Adrenal gland (tissue), 5 donors: ENCODE measurements at regions not wholly inside any gene's neighbourhood (a gene's known extent, or its start where the extent isn't known, plus 50 kb on each side); places are given as distances from the start of the nearest gene placed in this dataset.

Experiments
- POLR2A ChIP-seq, 2 donors: fragments of 450-650 bp; IDR thresholded peaks; one replicate each; pipeline ENCODE4 v1.6.1; 2017; ENCODE audit warnings: antibody characterized with exemption in 2 of 2, mild to moderate bottlenecking in 2 of 2, moderate library complexity in 1 of 2
- TF ChIP-seq, protein P1 (sequence below), 6 experiments: fragments of 450-650 bp in 4 of 6; fragments of 200-600 bp in 2 of 6; sonication (generic) in 1 of 6; IDR thresholded peaks; 1 replicate in 5 of 6; 2 replicates in 1 of 6; pipeline versions ENCODE4 v1.5.1 to v1.8.0; 2016 to 2021; ENCODE audit warnings: antibody characterized with exemption in 6 of 6, mild to moderate bottlenecking in 2 of 6, moderate library complexity in 1 of 6
- donor health status: DM: no; HTN: no; CAD: no.

DNA sequence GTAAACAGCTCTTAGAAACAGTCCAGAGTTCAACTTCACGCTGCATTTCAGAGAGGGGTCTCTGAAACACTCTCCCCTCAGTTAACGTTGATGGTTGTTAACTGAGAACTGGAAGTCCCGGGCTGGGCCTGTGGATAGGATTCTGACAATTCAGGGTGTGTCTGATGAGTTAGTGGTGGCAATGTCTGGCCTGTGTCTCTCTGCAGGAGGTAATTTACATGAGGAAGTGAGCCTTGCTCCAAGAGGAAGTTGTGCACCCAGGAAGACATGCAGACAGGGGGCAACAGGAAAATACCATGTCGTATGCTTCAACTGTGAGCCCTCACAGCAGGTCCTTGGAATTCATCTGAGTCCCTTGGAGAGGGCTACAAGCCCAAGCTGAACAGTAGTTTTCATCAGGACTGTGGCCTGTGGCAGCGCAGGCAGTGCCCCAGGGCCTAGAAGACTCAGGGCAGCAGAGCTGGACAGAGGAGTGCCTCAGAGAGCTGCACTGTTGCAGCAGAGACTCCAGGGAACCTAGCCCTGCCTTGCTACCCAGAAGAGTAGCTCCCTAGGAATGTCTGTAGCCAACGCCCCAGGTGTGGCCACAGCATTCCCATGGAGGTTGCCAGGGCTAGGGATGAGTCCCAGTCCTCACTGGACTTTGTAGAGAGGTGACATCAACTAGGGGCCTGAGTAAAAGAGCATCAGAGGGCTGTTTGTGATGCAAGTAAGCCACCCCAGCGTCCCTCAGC, 104.6 kb upstream of the SELENOK start:
- TF ChIP-seq, protein P1, sequence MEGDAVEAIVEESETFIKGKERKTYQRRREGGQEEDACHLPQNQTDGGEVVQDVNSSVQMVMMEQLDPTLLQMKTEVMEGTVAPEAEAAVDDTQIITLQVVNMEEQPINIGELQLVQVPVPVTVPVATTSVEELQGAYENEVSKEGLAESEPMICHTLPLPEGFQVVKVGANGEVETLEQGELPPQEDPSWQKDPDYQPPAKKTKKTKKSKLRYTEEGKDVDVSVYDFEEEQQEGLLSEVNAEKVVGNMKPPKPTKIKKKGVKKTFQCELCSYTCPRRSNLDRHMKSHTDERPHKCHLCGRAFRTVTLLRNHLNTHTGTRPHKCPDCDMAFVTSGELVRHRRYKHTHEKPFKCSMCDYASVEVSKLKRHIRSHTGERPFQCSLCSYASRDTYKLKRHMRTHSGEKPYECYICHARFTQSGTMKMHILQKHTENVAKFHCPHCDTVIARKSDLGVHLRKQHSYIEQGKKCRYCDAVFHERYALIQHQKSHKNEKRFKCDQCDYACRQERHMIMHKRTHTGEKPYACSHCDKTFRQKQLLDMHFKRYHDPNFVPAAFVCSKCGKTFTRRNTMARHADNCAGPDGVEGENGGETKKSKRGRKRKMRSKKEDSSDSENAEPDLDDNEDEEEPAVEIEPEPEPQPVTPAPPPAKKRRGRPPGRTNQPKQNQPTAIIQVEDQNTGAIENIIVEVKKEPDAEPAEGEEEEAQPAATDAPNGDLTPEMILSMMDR (IDR thresholded peaks at IDR 0.05), result no peak
- no peak for TF ChIP-seq POLR2A (IDR thresholded peaks at IDR 0.05)
